K562 (cell line): ENCODE measurements at regions not wholly inside any gene's neighbourhood (a gene's known extent, or its start where the extent isn't known, plus 50 kb on each side); places are given as distances from the start of the nearest gene placed in this dataset.

Source experiments
- GABPA ChIP-seq: fragments of 200-800 bp; sonication (Bioruptor generic); conservative IDR thresholded peaks from 2 replicates; pipeline ENCODE4 v1.6.1; 2016; ENCODE audit warnings: low read depth, missing genetic modification characterization, missing compliant biosample characterization
- HCFC1 ChIP-seq: IDR thresholded peaks from 2 replicates; pipeline ENCODE4 v1.6.1; 2012; ENCODE audit warnings: low read depth, low read length, improper control_type of control experiment
- MTA1 ChIP-seq: fragments of 450-650 bp; IDR thresholded peaks from 2 replicates; pipeline ENCODE4 v1.6.1; 2017; ENCODE audit warnings: borderline replicate concordance
- POLR2A ChIP-seq: fragments of 450-650 bp; conservative IDR thresholded peaks from 2 replicates; pipeline ENCODE4 v1.6.1; 2016
- SMAD1 ChIP-seq: fragments of 150-350 bp; IDR thresholded peaks from 2 replicates; pipeline ENCODE4 v1.6.1; 2014; ENCODE audit warnings: low read length, low read depth; ENCODE audit not compliant: partially characterized antibody
- ZNF76 ChIP-seq: fragments of 250-450 bp; sonication (Bioruptor Pico); IDR thresholded peaks from 2 replicates; pipeline ENCODE4 v1.4.0; 2020; ENCODE audit warnings: mild to moderate bottlenecking, moderate library complexity, borderline replicate concordance
- ZZZ3 ChIP-seq: fragments of 450-650 bp; IDR thresholded peaks from 2 replicates; pipeline ENCODE4 v1.6.1; 2016; ENCODE audit warnings: antibody characterized with exemption, mild to moderate bottlenecking, moderate library complexity
- TF ChIP-seq, protein P1 (sequence below), 3 experiments: IDR thresholded peaks in 2 of 3; conservative IDR thresholded peaks in 1 of 3; 2 replicates each; pipeline ENCODE4 v1.5.1; 2011 to 2012; ENCODE audit warnings: low read length in 3 of 3, mild to moderate bottlenecking in 3 of 3, control low read depth in 2 of 3, improper control_type of control experiment in 1 of 3, inconsistent platforms in 1 of 3, low read depth in 1 of 3, mixed read lengths in 1 of 3, moderate library complexity in 1 of 3; ENCODE audit not compliant: insufficient read depth in 2 of 3
- TF ChIP-seq, protein P2 (sequence below): IDR thresholded peaks from 2 replicates; pipeline ENCODE4 v1.6.1; 2016; ENCODE audit warnings: missing genetic modification characterization, missing compliant biosample characterization
- TF ChIP-seq, protein P3 (sequence below): fragments of 250-450 bp; sonication (Bioruptor Pico); IDR thresholded peaks from 2 replicates; pipeline ENCODE4 v1.4.0; 2020; ENCODE audit warnings: mild to moderate bottlenecking, moderate library complexity

- no peak for TF ChIP-seq ZNF76
- TF ChIP-seq GABPA (tag), result no peak
- no peak for TF ChIP-seq MTA1
- TF ChIP-seq POLR2A, result no peak
- no peak for TF ChIP-seq SMAD1
- TF ChIP-seq, protein P1, sequence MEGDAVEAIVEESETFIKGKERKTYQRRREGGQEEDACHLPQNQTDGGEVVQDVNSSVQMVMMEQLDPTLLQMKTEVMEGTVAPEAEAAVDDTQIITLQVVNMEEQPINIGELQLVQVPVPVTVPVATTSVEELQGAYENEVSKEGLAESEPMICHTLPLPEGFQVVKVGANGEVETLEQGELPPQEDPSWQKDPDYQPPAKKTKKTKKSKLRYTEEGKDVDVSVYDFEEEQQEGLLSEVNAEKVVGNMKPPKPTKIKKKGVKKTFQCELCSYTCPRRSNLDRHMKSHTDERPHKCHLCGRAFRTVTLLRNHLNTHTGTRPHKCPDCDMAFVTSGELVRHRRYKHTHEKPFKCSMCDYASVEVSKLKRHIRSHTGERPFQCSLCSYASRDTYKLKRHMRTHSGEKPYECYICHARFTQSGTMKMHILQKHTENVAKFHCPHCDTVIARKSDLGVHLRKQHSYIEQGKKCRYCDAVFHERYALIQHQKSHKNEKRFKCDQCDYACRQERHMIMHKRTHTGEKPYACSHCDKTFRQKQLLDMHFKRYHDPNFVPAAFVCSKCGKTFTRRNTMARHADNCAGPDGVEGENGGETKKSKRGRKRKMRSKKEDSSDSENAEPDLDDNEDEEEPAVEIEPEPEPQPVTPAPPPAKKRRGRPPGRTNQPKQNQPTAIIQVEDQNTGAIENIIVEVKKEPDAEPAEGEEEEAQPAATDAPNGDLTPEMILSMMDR (IDR thresholded peaks at IDR 0.05 in 2 of 3, conservative IDR thresholded peaks at IDR 0.05 in 1 of 3; ENCODE audit: insufficient read depth in 2 of 3, low read depth in 1 of 3, low read length in 3 of 3), result no peak
- TF ChIP-seq ZZZ3, result no peak
- TF ChIP-seq, protein P2, sequence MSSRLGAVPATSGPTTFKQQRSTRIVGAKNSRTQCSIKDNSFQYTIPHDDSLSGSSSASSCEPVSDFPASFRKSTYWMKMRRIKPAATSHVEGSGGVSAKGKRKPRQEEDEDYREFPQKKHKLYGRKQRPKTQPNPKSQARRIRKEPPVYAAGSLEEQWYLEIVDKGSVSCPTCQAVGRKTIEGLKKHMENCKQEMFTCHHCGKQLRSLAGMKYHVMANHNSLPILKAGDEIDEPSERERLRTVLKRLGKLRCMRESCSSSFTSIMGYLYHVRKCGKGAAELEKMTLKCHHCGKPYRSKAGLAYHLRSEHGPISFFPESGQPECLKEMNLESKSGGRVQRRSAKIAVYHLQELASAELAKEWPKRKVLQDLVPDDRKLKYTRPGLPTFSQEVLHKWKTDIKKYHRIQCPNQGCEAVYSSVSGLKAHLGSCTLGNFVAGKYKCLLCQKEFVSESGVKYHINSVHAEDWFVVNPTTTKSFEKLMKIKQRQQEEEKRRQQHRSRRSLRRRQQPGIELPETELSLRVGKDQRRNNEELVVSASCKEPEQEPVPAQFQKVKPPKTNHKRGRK (tag), result no peak
- TF ChIP-seq, protein P3, sequence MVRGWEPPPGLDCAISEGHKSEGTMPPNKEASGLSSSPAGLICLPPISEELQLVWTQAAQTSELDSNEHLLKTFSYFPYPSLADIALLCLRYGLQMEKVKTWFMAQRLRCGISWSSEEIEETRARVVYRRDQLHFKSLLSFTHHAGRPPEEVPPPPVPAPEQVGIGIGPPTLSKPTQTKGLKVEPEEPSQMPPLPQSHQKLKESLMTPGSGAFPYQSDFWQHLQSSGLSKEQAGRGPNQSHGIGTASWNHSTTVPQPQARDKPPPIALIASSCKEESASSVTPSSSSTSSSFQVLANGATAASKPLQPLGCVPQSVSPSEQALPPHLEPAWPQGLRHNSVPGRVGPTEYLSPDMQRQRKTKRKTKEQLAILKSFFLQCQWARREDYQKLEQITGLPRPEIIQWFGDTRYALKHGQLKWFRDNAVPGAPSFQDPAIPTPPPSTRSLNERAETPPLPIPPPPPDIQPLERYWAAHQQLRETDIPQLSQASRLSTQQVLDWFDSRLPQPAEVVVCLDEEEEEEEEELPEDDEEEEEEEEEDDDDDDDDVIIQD (CRISPR knock-in tag), result no peak
- no peak for TF ChIP-seq HCFC1
Observed at GRCh38 chr4:123616951-123617461, 220.4 kb downstream of the SPRY1 start.
